ENCODE measurements at regions not wholly inside any gene's neighbourhood (a gene's known extent, or its start where the extent isn't known, plus 50 kb on each side); places are given as distances from the start of the nearest gene placed in this dataset.

DNA sequence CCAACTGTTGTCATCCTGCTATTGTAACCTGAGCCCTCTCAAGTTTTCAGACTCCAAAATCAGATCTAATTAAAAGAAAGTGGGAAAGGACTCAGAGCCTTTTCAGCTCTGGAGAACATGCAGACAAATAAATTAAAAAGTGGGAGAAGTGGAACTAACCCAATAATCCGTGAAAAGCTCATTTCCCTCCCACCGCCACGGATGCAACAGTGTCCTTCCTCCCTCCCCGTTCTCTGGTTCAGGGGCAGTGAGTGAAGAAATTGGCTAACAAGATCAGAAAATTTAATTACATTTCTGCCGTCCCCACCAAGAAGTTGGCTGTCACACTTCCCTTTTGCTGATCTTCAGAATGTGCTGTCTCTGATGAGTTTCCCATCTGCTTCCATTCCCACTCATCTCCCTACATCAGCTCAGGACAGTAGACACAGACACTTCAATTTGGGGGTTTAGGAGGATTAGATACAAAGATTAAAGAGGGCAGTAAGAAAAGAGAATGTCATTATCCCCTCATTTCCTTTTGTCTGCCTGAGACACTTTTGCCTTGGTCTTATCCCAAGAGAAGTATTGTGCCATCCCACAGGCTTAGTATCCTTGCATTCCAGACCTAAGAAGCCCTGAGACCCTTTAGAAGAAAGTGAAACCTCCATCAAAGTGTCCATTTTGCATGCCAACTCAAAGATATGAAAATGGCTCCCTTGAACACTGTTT lies 335.7 kb upstream of the PPP2R3A start:
- TF ChIP-seq CEBPB (IDR thresholded peaks at IDR 0.05) = no peak
- TF ChIP-seq EGR1 (IDR thresholded peaks at IDR 0.05) = no peak
- no peak for TF ChIP-seq EP300 (IDR thresholded peaks at IDR 0.05; ENCODE audit: borderline replicate concordance)
- TF ChIP-seq FOXM1 (IDR thresholded peaks at IDR 0.05; ENCODE audit: borderline replicate concordance, low read depth) = no peak
- TF ChIP-seq, protein P1, sequence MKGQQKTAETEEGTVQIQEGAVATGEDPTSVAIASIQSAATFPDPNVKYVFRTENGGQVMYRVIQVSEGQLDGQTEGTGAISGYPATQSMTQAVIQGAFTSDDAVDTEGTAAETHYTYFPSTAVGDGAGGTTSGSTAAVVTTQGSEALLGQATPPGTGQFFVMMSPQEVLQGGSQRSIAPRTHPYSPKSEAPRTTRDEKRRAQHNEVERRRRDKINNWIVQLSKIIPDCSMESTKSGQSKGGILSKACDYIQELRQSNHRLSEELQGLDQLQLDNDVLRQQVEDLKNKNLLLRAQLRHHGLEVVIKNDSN (IDR thresholded peaks at IDR 0.05) = no peak
- TF ChIP-seq YY1 (IDR thresholded peaks at IDR 0.05; ENCODE audit: low read depth) = no peak
- TF ChIP-seq RAD21 (IDR thresholded peaks at IDR 0.05; ENCODE audit: low read depth) = no peak
- TF ChIP-seq, protein P2, sequence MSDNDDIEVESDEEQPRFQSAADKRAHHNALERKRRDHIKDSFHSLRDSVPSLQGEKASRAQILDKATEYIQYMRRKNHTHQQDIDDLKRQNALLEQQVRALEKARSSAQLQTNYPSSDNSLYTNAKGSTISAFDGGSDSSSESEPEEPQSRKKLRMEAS (IDR thresholded peaks at IDR 0.05) = no peak
- TF ChIP-seq NFIC (IDR thresholded peaks at IDR 0.05) = no peak
- no peak for TF ChIP-seq TAF1 (IDR thresholded peaks at IDR 0.05; ENCODE audit: low read depth)
- TF ChIP-seq, protein P3, sequence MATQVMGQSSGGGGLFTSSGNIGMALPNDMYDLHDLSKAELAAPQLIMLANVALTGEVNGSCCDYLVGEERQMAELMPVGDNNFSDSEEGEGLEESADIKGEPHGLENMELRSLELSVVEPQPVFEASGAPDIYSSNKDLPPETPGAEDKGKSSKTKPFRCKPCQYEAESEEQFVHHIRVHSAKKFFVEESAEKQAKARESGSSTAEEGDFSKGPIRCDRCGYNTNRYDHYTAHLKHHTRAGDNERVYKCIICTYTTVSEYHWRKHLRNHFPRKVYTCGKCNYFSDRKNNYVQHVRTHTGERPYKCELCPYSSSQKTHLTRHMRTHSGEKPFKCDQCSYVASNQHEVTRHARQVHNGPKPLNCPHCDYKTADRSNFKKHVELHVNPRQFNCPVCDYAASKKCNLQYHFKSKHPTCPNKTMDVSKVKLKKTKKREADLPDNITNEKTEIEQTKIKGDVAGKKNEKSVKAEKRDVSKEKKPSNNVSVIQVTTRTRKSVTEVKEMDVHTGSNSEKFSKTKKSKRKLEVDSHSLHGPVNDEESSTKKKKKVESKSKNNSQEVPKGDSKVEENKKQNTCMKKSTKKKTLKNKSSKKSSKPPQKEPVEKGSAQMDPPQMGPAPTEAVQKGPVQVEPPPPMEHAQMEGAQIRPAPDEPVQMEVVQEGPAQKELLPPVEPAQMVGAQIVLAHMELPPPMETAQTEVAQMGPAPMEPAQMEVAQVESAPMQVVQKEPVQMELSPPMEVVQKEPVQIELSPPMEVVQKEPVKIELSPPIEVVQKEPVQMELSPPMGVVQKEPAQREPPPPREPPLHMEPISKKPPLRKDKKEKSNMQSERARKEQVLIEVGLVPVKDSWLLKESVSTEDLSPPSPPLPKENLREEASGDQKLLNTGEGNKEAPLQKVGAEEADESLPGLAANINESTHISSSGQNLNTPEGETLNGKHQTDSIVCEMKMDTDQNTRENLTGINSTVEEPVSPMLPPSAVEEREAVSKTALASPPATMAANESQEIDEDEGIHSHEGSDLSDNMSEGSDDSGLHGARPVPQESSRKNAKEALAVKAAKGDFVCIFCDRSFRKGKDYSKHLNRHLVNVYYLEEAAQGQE (IDR thresholded peaks at IDR 0.05; ENCODE audit: low read depth) = no peak
- TF ChIP-seq TCF12 (IDR thresholded peaks at IDR 0.05; ENCODE audit: low read depth) = no peak
- no peak for TF ChIP-seq CREB1 (IDR thresholded peaks at IDR 0.05; ENCODE audit: low read depth)
- TF ChIP-seq ZBTB7A (IDR thresholded peaks at IDR 0.05; ENCODE audit: low read depth) = no peak

Data from Ishikawa (cell line).